Medulla oblongata (tissue), 1 donor: ENCODE measurements at regions not wholly inside any gene's neighbourhood (a gene's known extent, or its start where the extent isn't known, plus 50 kb on each side); places are given as distances from the start of the nearest gene placed in this dataset.

Experiments used
- DNase-seq: peaks from one replicate; pipeline ENCODE4 v3.0.0-alpha.2; 2015; ENCODE audit errors: extremely low spot score

DNA sequence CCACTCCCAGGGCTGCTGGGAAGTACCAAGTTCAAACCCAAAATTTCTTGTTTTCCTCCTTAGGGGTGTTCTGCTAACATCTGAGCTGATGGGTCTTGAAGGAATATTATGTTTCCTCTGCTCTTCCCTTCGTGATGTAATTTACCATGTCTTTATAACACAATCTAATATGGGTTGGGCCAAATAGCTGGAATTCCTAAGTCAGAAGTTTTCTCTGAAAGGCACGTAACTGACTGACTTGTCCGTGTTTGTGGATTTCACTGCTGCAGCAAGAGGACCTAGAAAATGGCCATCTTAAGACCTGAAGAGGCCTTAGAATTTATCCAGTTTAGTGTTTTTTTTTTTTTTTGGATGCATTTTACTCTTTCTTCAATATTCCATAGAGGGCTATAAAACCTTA lies 256.7 kb downstream of the DCDC2C start:
- no peak for DNase-seq

DNA sequence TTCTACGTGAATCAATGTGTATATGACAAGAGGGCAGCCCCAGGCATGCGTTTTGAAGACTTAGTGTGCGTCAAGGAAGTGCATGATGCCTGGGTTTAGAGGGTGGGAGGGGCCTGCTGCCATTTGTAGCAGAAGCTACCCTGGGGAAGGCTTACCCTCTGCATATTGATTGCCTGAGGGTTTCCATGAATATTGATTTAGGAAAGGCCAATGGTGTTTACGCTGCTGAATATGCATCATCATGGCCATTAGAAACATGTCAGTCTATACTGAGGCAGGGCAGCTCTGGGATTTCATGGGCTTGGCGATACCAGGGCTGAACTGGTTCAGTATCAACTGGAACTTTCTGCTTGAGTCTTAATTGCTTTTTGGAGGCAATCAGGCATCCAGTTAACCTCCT lies 259.3 kb downstream of the DCDC2C start:
- no peak for DNase-seq

DNA sequence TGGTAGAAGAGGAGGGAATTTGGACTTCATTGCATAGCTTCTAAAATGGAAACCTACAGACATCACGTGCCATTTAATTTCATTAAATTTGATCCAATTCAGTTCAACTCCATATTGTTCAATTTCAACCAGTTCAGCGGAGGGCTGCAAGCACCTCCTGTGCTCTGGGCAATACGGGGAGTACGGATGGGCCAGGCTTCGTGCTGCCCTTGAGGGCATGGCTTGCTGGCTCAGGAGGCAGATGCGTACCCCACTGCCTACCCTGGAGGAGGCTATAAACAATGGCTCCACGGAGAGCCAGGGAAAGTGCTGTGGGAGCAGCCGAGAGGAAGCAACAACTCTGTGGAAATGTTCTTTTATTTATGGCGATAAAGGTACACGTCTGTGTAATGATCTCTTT lies 261.8 kb downstream of the DCDC2C start:
- no peak for DNase-seq

DNA sequence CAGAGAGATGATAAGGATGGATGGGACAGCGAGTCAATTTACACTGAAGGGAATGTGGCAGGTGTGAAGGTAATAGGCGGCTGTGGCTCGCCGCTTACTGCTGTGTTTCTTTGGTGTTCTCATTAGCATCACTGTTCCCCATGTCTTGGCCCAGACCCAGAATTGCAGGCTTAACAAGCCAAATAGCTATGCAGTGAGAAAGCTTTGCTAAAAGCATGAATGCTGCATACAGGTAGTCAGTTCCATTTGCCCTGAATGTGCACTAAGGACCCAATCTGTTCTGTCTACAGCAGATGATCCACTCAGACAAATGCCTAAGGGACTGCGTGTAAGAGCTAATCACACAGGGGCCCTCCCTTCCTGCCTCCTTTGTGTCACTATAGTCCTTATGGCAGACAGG lies 262.6 kb downstream of the DCDC2C start:
- no peak for DNase-seq

DNA sequence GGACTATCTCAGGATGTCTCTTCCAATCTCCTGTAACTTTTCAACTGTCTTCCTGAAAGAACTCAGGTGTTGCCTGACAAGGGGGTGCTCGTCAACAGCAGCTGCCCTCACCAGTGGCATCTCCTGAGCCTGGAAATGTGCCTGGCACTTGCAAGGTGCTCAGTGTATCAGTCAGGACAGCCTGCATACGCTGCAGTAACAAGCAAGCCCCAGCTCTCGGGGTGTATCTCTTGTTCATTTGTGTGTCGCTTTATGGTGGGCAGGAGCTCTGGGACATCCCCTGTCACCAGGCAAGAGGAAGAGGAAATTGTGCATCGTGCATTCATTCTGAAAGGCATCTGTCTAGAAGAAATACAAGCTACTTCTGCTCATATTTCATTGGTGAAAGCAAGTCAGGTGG lies 263.1 kb downstream of the DCDC2C start:
- no peak for DNase-seq

DNA sequence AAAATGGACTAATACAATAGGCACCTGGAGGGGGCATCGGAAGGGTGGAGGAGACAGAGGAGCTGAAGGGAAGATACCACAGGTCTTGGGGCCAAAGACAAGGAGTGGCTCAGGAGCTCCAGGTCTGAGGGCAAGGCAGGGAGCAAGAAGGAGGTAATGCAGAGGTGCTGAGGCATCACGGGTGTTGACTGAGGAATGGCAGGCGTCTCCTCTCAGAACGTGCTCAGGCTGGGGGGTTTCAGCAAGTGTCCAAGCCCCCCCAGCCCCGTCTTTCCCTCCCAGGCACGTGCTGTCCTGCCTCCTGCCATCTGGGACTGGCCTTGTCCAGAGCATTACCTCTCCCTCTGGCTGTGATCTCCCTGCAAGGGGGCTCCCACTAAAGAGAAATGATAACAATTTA lies 265.4 kb downstream of the DCDC2C start:
- no peak for DNase-seq

DNA sequence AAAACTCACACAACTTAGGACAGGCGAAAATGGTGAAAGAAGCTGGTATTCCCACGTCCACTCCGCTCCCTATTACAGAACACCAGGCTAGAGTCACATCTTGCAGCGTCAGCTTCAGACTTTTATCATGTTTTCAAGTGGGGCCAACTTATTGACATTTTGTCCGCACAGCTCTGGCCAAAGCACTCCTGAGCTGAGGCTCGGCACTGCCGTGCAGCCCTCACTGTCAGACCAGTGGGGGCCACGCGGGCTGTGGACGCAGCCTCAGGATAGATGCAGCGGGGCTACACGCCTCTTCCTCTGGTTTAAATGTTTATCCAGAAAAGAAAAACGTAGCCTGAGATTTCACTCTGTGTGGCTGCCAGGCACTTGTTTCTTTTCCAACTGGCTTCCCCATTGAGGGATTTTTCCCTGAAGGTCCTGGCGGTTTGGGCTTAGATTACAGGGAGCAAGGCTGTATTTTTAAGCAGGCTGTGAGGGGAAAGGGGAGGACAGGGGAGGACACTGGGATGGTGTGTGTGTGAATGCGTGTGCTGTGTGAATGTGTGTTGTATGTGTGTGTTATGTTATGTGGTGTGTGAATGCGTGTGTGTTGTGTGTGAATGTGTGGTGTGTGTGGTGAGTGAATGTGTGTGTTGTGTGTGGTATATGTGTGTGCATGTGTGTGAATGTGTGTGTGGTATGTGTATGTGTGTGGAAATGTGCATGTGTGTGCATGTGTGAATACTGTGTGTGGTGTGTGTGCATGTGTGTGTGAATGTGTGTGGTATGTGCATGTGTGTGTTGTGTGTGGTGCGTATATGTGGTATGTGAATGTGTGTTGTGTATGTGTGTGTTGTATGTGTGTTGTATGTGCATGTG lies 267.6 kb downstream of the DCDC2C start:
- no peak for DNase-seq

DNA sequence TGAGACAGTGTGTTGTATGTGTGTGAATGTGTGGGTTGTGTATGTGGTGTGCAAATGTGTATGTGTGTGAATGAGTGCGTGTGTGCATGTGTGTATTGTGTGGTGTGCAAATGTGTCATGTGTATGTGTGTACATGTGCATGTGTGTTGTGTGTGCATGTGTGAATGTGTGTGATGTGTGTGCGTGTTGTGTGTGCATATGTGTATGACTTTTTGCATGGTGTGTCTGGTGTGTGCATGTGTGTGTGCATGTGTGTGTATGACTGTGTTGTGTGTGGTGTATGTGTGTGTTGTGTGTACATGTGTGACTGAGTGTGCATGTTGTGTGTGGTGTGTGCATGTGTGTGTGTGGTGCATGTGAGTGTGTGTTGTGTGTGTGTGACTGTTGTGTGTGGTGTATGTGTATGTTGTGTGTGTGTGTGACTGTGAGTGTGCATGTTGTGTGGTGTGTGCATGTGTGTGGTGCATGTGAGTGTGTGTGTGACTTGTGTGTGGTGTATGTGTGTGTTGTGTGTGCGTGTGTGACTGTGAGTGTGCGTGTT lies 268.3 kb downstream of the DCDC2C start:
- DNase-seq = no peak

DNA sequence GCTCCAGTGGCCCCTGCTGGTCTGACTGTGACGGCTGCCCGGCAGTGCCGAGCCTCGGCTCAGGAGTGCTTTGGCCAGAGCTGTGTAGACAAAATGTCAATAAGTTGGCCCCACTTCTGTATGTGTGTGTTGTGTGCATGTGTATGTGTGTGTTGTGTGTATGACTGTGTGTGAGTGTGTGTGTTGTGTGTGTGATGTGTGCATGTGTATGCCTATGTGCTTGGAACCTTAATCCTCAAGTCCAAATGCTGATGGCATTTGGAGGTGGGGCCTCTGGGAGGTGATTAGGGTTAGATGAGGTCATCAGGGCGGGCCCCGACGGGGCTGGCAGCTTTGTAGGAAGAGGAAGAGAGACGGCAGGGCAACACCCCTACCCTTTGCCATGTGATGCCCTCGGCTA lies 269.0 kb downstream of the DCDC2C start:
- no peak for DNase-seq

DNA sequence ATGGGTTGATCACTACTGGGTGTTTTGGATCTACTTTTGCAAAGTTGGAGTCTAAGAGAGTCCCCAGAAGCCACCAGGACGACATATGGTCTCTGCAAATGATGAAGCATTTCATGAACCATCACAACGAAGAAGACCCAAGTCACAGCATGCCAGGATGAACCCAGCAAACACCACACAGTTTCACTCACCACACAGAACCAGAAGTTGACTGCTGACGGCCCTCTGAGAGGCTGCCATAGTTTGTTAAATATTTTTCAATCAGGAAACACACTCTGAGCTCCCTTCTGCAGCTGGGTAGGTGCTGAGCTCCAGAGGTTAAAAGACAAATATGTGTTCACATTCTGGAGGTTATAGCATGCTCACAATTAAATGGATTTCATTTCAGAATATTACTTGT lies 271.4 kb downstream of the DCDC2C start:
- DNase-seq = no peak

DNA sequence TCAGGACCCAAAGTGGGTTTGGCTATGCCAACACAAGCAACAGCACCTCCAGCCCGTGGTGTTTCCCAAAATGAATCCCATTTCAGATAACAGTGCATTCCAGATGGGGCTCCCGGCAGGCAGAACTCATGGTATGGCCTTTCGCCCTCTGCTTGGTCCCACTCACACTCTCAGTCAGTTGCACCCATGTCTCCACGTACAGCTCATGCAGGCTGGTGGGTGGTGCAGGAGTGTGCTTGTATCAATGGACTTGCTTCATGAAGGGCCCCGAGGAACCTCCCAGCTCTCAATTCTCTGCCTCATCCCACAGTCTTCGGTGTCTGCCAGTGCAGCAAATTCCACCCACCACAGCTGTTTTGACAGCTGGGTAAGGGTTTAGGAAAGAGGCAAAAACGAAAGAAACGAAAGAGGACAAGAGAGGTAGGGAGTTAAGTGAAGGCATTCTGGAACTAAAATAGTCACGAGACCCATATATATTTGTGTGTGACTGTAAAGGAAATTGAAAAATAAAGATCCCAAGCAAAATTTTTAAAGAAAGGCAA lies 278.1 kb downstream of the DCDC2C start:
- DNase-seq = no peak

DNA sequence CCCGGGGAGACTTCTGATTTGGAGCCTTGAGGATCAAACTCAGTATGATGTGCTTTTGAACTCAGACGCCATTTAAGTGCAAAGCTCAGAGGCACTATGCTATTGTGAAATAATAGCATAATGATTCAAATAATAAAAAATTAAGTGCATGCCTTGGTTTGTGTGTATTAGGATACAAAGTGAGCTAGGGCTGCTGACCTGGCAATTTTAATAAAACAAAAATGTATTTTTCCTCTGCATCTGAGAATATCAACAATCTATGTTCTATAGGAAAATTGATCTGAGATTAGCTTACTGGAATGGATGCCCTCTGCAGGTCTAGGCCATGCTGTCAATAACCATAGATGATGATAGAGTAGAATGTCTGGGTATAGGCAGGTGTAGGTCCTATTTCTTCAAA lies 278.8 kb downstream of the DCDC2C start:
- DNase-seq = no peak

DNA sequence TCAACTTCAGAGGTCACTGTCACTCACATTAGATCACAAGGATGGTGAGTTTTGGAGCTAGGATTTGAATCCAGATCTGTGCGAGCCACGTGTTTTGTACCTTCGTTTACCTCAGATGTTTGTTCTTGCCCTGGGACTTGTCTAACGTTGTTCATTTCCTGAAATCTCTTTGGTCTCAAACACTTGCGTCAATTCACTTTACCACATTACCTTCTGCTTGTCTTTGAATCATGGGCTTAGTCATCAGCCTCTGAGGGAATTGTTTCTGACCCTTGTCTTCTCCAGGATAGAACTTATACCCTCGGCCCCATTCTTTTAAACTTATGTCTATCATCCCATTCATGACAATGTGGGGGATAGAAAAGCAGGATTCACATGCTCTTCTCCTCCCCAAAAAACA lies 282.7 kb downstream of the DCDC2C start:
- no peak for DNase-seq

DNA sequence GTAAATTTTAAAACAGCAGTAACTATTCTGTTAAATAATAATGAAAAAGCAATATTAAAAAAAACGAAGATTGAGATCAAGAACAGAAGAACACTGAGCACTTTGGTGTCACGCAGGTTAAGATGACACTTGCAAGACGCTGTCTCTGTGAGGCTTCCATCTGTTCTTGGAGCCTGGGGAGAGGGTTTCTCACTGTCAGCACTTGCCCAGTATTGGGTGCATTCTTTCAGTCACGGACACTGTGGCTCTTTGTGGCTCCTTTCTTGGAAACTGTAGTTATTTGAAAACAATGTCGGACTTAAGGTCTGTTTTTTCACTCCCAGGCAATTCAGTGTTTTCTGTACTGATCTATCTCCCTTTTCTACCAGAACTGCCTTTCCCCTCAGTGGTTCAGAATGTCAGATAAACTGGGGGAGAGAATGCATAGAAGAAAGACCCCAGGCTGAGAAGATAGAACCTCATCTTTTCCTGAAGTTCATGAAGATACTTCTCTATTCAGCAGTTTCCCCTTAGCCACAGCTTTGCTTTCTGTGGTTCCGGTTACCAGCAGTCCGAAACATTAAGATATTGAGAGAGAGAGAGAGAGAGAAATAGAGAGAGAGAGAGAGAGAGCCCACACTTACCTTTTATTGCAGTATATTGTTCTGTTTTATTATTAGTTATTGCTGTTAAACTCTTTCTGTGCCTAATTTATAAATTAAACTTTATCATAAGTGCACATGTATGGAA lies 283.3 kb downstream of the DCDC2C start:
- no peak for DNase-seq

DNA sequence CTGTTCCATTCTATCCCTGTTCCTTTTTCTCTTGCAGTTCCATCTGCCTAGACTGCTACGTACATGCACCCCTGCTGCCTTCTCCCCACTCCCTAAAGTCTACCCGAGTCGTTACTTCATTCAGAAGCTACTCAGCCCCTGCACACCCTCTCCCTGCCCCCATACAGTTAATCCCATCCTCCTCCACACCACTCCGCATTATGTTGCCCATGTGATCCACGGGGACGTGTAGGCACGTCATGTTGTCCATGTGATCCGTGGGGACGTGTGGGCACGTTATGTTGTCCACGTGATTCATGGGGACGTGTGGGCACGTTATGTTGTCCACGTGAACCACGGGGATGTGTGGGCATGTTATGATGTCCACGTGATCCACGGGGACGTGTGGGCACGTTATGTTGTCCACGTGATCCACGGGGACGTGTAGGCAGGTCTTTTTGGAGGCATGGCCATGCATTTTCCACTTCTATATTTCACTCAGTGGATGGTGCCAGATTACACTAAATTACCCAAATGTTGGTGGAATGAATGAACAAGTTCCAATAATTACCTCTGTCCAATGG lies 299.5 kb downstream of the DCDC2C start:
- no peak for DNase-seq

DNA sequence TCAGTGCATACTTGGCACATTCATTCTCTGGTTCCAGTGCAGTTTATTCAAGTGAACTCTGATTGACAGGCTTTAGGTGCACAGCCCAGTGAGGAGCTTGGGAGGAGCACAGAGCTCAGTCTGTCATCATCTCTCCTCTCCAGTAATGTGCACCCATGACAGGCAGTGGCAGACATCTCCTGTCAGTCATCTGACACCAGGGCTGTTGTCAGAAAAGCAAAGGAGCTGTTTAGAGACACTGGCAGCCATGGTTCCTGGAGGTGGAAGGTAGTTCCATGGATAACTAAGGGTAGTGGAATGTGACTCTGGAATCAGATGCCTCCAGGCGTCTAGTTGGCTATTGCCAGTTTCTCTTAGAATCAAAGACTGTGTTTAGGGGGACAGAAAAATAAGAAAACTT lies 308.8 kb downstream of the DCDC2C start:
- DNase-seq = no peak

DNA sequence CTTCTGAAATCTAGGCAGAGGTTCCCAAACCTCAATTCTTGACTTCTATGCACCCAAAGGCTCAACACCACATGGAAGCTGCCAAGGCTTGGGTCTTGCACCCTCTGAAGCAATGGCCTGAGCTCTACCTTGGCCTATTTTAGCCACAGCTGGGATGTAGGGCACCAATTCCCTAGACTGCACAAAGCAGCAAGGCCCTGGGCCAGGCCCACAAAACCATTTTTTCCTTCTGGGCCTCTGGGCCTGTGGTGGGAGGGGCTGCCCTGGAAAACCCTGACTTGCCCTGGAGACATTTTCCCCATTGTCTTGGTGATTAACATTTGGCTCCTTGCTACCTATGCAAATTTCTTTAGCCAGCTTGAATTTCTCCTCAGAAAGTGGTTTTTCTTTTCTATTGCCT lies 315.2 kb downstream of the DCDC2C start:
- no peak for DNase-seq

DNA sequence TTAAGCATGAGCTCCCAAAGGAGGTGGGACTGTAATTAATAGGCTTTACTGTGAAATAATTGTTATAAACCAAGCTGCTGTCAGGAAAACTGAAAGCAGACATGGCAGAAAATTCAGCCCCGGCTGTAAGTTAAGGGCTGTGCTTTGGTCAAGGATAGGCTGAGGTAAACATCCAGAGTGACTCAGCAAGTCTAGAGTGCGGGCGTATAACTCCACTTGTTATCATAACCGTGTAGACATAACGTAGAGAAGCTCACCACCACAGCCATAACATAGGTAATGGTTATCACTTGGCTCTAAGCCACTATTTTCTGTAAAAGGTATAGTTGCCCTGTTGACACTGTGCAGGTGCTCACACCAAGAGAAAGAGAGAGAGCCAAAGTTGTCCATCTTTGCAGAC lies 316.8 kb downstream of the DCDC2C start:
- DNase-seq = no peak

DNA sequence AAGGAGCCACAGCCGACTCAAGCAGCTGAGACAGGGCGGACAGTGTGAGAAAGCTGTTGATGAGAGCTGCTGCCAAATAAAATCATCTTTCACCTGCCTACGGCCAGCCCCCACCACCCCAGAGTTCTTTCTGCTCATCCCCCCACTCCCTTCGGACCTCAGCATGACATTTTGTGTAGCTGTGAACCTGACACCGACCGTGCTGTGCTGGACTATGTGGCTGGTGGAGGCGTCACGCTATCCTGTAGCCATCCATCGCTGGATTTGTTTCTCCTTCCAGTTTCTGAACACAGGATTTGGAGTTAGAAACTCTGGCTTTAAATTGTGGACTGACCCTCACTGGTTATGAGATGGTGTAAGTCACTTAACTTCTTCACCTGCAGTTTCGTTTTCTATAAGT lies 317.3 kb downstream of the DCDC2C start:
- no peak for DNase-seq

DNA sequence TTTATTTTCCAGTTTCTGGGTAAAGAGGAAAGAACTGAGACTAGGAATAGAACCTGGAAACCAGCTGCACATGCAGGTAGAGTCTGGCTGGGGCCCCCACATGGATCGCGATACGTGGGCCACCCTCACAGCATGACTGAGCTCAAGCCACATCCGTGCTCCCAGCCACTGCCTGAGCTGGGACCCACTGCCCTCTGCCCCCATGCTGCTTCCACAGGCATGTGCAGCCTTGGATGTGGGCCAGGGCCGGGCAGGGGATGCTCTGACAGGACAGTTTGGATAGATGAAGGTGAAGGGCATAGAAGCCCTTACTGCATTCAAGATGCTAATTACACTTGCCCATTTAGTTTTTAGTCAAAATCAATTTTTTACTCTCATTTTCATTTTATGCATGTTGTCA lies 321.2 kb downstream of the DCDC2C start:
- DNase-seq = no peak

DNA sequence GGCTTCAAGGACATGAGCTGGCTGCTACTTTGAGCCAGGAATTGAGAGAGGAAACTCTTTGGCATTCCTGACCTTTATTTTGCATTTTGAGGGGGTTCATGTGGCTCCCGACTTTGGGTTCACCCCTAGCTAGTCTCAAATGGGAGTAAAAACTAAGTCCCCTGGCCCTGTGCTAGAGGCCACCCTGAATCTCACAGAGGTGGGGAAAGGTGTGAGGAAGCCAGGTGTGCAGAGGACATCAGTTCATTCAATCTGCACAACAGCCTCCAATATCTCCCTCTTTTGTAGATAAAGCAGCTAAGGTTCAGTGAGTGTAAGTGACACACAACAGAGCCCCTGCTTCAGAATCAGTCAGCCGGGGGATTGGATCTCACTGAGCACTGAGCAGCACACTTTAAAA lies 325.7 kb downstream of the DCDC2C start:
- no peak for DNase-seq

DNA sequence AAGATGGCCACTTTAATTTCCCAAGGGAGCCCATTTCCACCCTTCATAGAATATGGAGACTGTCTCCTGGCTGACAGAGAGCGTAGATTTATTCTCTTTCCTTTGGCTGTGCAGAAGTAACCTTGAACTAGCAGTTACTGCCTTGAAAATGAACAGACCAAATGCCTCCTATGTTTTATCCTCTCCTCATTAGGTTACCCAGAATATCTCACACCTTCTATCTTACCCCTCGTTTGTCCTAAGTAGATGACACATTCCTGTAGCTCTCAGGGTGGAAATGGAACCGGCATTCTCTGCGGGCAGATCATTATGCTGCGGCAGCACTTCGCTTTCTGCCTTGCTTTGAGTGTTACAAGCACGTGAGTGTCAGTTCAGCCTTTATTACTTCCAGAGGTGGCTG lies 336.5 kb downstream of the DCDC2C start:
- DNase-seq = no peak
